IMR-90 (cell line): ENCODE measurements at regions not wholly inside any gene's neighbourhood (a gene's known extent, or its start where the extent isn't known, plus 50 kb on each side); places are given as distances from the start of the nearest gene placed in this dataset.

Source experiments
- ATAC-seq: fragments of 200-7000 bp; cut with Tn5 transposase; 2 replicates; pipeline ENCODE4 v1.9.1; 2020; ENCODE audit warnings: low read depth, mild to moderate bottlenecking, moderate library complexity
- BruUV-seq: library from RNA; stranded (reverse); fragments of 400-500 nt; replicated peaks from 2 replicates; lab custom pipeline; 2021; lab: Mats Ljungman, UMichigan
- CTCF ChIA-PET: fragments of 300-600 bp; formaldehyde crosslinking; extraction: SDS; loops from one replicate; lab custom pipeline; 2021; ENCODE audit warnings: antibody characterized with exemption; lab: Yijun Ruan, JAX
- POLR2A ChIA-PET: fragments of 300-600 bp; sonication (Branson Sonifier 250); formaldehyde crosslinking; loops from one replicate; lab custom pipeline; 2022; ENCODE audit warnings: antibody characterized with exemption; ENCODE audit not compliant: unreplicated experiment; lab: Charles Lee
- DNase-seq: peaks from one replicate; pipeline ENCODE4 v3.0.0; 2013
- H2AFZ ChIP-seq: replicated peaks from 2 replicates; pipeline ENCODE3; 2013; ENCODE audit warnings: low read length, mild to moderate bottlenecking; ENCODE audit not compliant: poor library complexity
- H2AK5ac ChIP-seq: 2 replicates; pipeline ENCODE4 v1.6.1; 2013; ENCODE audit warnings: low read depth, low read length, inconsistent platforms
- H2AK9ac ChIP-seq: replicated peaks from 2 replicates; pipeline ENCODE3; 2013; ENCODE audit warnings: mild to moderate bottlenecking, low read depth, low read length, moderate library complexity; ENCODE audit not compliant: poor library complexity
- H2BK120ac ChIP-seq: 2 replicates; pipeline ENCODE4 v1.6.1; 2013; ENCODE audit warnings: low read depth, low read length, inconsistent platforms
- H2BK15ac ChIP-seq: 3 replicates; pipeline ENCODE4 v1.6.1; 2013; ENCODE audit warnings: low read depth, low read length, inconsistent platforms
- H2BK20ac ChIP-seq: 2 replicates; pipeline ENCODE4 v1.6.1; 2013; ENCODE audit warnings: low read depth, mild to moderate bottlenecking, inconsistent platforms, low read length, moderate library complexity
- H2BK5ac ChIP-seq: 2 replicates; pipeline ENCODE4 v1.6.1; 2013; ENCODE audit warnings: mild to moderate bottlenecking, low read depth, low read length, inconsistent platforms; ENCODE audit not compliant: poor library complexity, severe bottlenecking
- H3K14ac ChIP-seq: replicated peaks from 2 replicates; pipeline ENCODE4 v1.6.1; 2013; ENCODE audit warnings: low read depth, low read length, inconsistent platforms
- H3K18ac ChIP-seq: 2 replicates; pipeline ENCODE4 v1.6.1; 2013; ENCODE audit warnings: low read depth, low read length, control low read depth
- H3K23ac ChIP-seq: 2 replicates; pipeline ENCODE4 v1.6.1; 2013; ENCODE audit warnings: low read depth, low read length, inconsistent platforms
- H3K27ac ChIP-seq: 2 replicates; pipeline ENCODE4 v1.5.1; 2013; ENCODE audit warnings: mild to moderate bottlenecking, control low read depth, low read length; ENCODE audit not compliant: insufficient read depth
- H3K27me3 ChIP-seq: 2 replicates; pipeline ENCODE4 v1.6.1; 2013; ENCODE audit warnings: low read length; ENCODE audit not compliant: control insufficient read depth, insufficient read depth
- H3K36me3 ChIP-seq: 2 replicates; pipeline ENCODE4 v1.6.1; 2013; ENCODE audit warnings: low read length, mixed read lengths; ENCODE audit not compliant: control insufficient read depth, insufficient read depth
- H3K4ac ChIP-seq: 2 replicates; pipeline ENCODE4 v1.6.1; 2013; ENCODE audit warnings: low read depth, low read length, inconsistent platforms
- H3K4me1 ChIP-seq: 2 replicates; pipeline ENCODE4 v1.6.1; 2013; ENCODE audit warnings: low read length, mixed read lengths; ENCODE audit not compliant: control insufficient read depth, insufficient read depth
- H3K4me2 ChIP-seq: 2 replicates; pipeline ENCODE4 v1.6.1; 2013; ENCODE audit warnings: low read depth, mild to moderate bottlenecking, control low read depth, low read length, moderate library complexity
- H3K4me3 ChIP-seq: 2 replicates; pipeline ENCODE4 v1.5.1; 2013; ENCODE audit warnings: low read depth, mild to moderate bottlenecking, control low read depth, low read length, moderate library complexity; ENCODE audit not compliant: insufficient read depth
- H3K56ac ChIP-seq: 2 replicates; pipeline ENCODE4 v1.6.1; 2013; ENCODE audit warnings: low read length, inconsistent platforms; ENCODE audit not compliant: insufficient read depth; ENCODE audit errors: extremely low read depth
- H3K79me1 ChIP-seq, 2 experiments: 2 replicates each; pipeline ENCODE4 v1.6.1; 2013; ENCODE audit warnings: low read length in 2 of 2, inconsistent platforms in 1 of 2, low read depth in 1 of 2
- H3K9ac ChIP-seq: 2 replicates; pipeline ENCODE4 v1.6.1; 2013; ENCODE audit warnings: low read depth, low read length, control low read depth
- H3K9me1 ChIP-seq: 2 replicates; pipeline ENCODE4 v1.6.1; 2013; ENCODE audit warnings: low read length, inconsistent platforms; ENCODE audit not compliant: insufficient read depth
- H3K9me3 ChIP-seq: 2 replicates; pipeline ENCODE4 v1.6.1; 2013; ENCODE audit warnings: low read length; ENCODE audit not compliant: control insufficient read depth, insufficient read depth
- H4K20me1 ChIP-seq: 2 replicates; pipeline ENCODE4 v1.6.1; 2013; ENCODE audit warnings: low read length, inconsistent platforms; ENCODE audit not compliant: insufficient read depth
- H4K5ac ChIP-seq: 2 replicates; pipeline ENCODE4 v1.6.1; 2013; ENCODE audit warnings: mild to moderate bottlenecking, low read depth, low read length, control low read depth
- H4K8ac ChIP-seq, 2 experiments: 2 replicates each; pipeline ENCODE4 v1.6.1; 2013; ENCODE audit warnings: low read depth in 2 of 2, low read length in 2 of 2, control low read depth in 1 of 2, inconsistent platforms in 1 of 2
- H4K91ac ChIP-seq: 2 replicates; pipeline ENCODE4 v1.6.1; 2013; ENCODE audit warnings: low read depth, low read length, inconsistent platforms; ENCODE audit not compliant: insufficient read depth
- FOS ChIP-seq: fragments of 150-350 bp; IDR thresholded peaks from 2 replicates; pipeline ENCODE4 v1.6.1; 2016; ENCODE audit warnings: low read depth, low read length
- RAD21 ChIP-seq: IDR thresholded peaks from 2 replicates; pipeline ENCODE4 v1.6.1; 2012; ENCODE audit warnings: low read length, improper control_type of control experiment
- WGBS, 2 experiments: methylation state at CpG; one replicate each; pipeline versions ENCODE4 v1.1.5 to v1.1.7; 2013; ENCODE audit warnings: missing lambda C conversion rate in 2 of 2; ENCODE audit not compliant: insufficient read length in 1 of 2; ENCODE audit errors: extremely low coverage in 2 of 2; 5-methylcytosine and 5-hydroxymethylcytosine counted together
- dilution Hi-C: fragments of 300-500 bp; cut with HindIII; formaldehyde crosslinking; loops from one replicate; pipeline ENCODE4 v1.14.3; 2018; ENCODE audit warnings: low sequenced_read_pairs; ENCODE audit not compliant: unreplicated experiment
- in situ Hi-C: fragments of 300-500 bp; cut with MboI; formaldehyde crosslinking; loops from 3 replicates; pipeline ENCODE4 v1.14.3; 2019; ENCODE audit warnings: low sequenced_read_pairs, inconsistent platforms, mixed read lengths
- intact Hi-C: fragments of 100-400 bp; cut with micrococcal nuclease; formaldehyde crosslinking; loops from 2 replicates; pipeline ENCODE4 v1.10.0; 2022

DNA sequence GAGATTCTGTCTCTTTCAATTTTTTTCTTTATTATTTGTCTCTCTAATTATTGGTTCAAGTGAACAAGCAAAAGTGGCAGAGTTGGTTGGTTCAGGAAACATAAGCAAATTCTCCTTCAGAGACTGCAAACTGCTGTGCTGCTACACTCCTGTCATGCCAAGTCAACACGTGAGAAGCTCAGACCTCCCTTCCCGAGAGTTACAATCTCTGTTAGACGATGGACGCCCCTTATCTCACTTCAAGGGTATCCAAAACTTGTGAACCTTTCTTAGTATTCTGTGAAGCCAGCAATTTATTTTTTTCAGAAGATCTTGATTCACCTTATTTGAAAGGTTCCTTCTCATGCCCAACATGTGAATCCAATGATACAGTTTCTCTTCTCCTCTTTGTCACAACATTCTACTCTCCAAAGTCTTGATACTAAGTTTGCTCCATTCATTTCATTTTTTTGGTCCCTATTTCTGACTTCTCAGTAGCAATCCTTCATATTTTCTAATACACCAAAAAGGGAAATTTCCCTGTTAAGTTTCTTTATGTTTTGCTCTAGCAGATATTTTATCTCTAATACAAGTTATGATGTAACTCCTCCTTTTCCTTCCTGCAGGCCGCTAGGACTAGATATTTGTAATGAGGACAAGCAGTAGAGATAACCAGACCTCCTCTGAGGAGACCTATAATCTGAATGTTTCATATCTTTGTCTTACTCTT lies 448.8 kb upstream of the CITED2 start:
- Histone ChIP-seq H3K9me1 (no peaks in the 10 kb centered on the region), H2BK5ac (no peak overlapping the region), H4K20me1 (no peaks in the 10 kb centered on the region), H2BK20ac (no peak overlapping the region), H4K5ac (no peak overlapping the region), H3K27me3 (no peaks in the 10 kb centered on the region), H2BK120ac (no peak overlapping the region), H3K18ac (no peak overlapping the region), H3K4ac (no peak overlapping the region), H2AK9ac (no peak overlapping the region), H3K9me3 (no peaks in the 10 kb centered on the region), H3K36me3 (no peaks in the 10 kb centered on the region), H3K23ac (no peak overlapping the region), H3K4me1 (0 out of 2 replicates have a peak, but pooled peaks cover 2% of the 10 kb centered on the region), H3K4me3 (no peak overlapping the region), H2AK5ac (no peak overlapping the region), H3K4me2 (no peak overlapping the region), H2BK15ac (no peak overlapping the region), H3K79me1 (no peaks in the 10 kb centered on the region), H4K91ac (no peak overlapping the region), H3K27ac (no peak overlapping the region), H3K56ac (no peak overlapping the region), H3K9ac (no peak overlapping the region), H3K14ac (no peak overlapping the region; the same call in 1 of the 2 replicates), H2AFZ (no peak overlapping the region), H4K8ac (no peak overlapping the region)
- no peak for TF ChIP-seq RAD21
- no peak for TF ChIP-seq FOS
- ChIA-PET CTCF (no interaction called here), POLR2A (no interaction called here)
- in situ Hi-C loops (no loop called here), intact Hi-C loops (no loop called here), dilution Hi-C loops (no loop called here)
- no peak for DNase-seq
- no TSS peak for BruUV-seq
- no peak for ATAC-seq
- WGBS, 2 experiments, result no CpG with 5 or more reads among the region's 5 CpGs
